ENCODE measurements at regions not wholly inside any gene's neighbourhood (a gene's known extent, or its start where the extent isn't known, plus 50 kb on each side); places are given as distances from the start of the nearest gene placed in this dataset.

DNA sequence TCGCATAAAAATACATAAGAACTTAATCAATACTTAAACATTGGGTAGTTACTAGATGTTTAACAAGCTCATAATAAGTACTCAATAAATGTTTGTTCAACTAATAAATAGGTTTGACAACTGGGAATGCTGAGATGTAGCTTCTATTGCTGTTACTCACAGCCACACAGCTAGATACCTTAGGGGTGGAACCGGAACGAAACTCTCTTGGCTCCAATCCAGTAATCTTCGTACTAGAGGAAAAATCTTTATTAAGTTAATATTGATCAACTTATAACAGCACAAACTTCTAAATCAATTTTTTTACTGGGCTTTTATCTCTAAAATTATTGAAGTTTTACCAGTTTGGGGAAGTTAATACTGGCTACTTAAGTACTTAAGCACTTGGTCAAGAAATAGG, 247.8 kb downstream of the PAX3 start:
- TF ChIP-seq, protein P1, sequence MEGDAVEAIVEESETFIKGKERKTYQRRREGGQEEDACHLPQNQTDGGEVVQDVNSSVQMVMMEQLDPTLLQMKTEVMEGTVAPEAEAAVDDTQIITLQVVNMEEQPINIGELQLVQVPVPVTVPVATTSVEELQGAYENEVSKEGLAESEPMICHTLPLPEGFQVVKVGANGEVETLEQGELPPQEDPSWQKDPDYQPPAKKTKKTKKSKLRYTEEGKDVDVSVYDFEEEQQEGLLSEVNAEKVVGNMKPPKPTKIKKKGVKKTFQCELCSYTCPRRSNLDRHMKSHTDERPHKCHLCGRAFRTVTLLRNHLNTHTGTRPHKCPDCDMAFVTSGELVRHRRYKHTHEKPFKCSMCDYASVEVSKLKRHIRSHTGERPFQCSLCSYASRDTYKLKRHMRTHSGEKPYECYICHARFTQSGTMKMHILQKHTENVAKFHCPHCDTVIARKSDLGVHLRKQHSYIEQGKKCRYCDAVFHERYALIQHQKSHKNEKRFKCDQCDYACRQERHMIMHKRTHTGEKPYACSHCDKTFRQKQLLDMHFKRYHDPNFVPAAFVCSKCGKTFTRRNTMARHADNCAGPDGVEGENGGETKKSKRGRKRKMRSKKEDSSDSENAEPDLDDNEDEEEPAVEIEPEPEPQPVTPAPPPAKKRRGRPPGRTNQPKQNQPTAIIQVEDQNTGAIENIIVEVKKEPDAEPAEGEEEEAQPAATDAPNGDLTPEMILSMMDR (conservative IDR thresholded peaks at IDR 0.05 in 1 of 2, IDR thresholded peaks at IDR 0.05 in 1 of 2; ENCODE audit: low read depth in 1 of 2, low read length in 2 of 2), result no peak
- TF ChIP-seq EZH2 (IDR thresholded peaks at IDR 0.05; ENCODE audit: low read length, missing control alignments), result no peak
